GM12878 (cell line): ENCODE measurements at regions not wholly inside any gene's neighbourhood (a gene's known extent, or its start where the extent isn't known, plus 50 kb on each side); places are given as distances from the start of the nearest gene placed in this dataset.

Source experiments
- ETV6 ChIP-seq, 2 experiments: fragments of 450-650 bp in 1 of 2; IDR thresholded peaks in 1 of 2; conservative IDR thresholded peaks in 1 of 2; 2 replicates each; pipeline ENCODE4 v1.6.1; 2014; ENCODE audit warnings: antibody characterized with exemption in 1 of 2, borderline replicate concordance in 1 of 2, low read depth in 1 of 2, mild to moderate bottlenecking in 1 of 2, moderate library complexity in 1 of 2
- FOXM1 ChIP-seq: IDR thresholded peaks from 2 replicates; pipeline ENCODE4 v1.6.1; 2012; ENCODE audit warnings: low read depth, mild to moderate bottlenecking, inconsistent platforms, low read length, moderate library complexity
- MEF2A ChIP-seq: IDR thresholded peaks from 2 replicates; pipeline ENCODE4 v1.6.1; 2011; ENCODE audit warnings: low read depth, mild to moderate bottlenecking, low read length, moderate library complexity; ENCODE audit not compliant: insufficient read depth
- TCF12 ChIP-seq: IDR thresholded peaks from 2 replicates; pipeline ENCODE4 v1.6.1; 2011; ENCODE audit warnings: low read depth, mild to moderate bottlenecking, low read length
- YY1 ChIP-seq: IDR thresholded peaks from 2 replicates; pipeline ENCODE4 v1.6.1; 2011; ENCODE audit warnings: low read depth, mild to moderate bottlenecking, low read length
- TF ChIP-seq, protein P1 (sequence below), 3 experiments: IDR thresholded peaks in 2 of 3; conservative IDR thresholded peaks in 1 of 3; 2 replicates each; pipeline ENCODE4 v1.5.1; 2011; ENCODE audit warnings: low read depth in 3 of 3, low read length in 3 of 3, mild to moderate bottlenecking in 3 of 3, control low read depth in 2 of 3, moderate library complexity in 2 of 3, inconsistent platforms in 1 of 3, mixed read lengths in 1 of 3; ENCODE audit not compliant: control insufficient read depth in 2 of 3, insufficient read depth in 1 of 3; ENCODE audit errors: extremely low read depth in 1 of 3

DNA sequence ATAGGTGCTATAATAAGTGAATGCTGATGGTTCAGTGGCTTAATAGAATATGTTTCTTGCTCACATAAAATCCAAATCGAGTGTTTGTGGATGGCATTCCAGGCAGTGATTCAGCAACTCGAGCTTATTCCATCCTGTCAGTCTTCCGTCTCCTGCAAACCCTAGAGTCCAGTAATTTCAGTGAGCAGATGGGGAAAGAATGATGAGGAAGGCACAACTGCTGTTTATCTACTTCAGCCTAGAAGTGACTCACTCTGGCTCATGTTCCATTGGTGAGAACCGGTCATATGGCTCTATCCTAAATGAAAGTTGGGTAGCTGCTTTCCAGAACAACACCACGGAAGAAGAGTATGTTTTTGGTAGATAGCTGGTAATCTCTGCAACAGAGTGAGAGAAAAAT lies 421.8 kb upstream of the PDE3A start:
- TF ChIP-seq, protein P1, sequence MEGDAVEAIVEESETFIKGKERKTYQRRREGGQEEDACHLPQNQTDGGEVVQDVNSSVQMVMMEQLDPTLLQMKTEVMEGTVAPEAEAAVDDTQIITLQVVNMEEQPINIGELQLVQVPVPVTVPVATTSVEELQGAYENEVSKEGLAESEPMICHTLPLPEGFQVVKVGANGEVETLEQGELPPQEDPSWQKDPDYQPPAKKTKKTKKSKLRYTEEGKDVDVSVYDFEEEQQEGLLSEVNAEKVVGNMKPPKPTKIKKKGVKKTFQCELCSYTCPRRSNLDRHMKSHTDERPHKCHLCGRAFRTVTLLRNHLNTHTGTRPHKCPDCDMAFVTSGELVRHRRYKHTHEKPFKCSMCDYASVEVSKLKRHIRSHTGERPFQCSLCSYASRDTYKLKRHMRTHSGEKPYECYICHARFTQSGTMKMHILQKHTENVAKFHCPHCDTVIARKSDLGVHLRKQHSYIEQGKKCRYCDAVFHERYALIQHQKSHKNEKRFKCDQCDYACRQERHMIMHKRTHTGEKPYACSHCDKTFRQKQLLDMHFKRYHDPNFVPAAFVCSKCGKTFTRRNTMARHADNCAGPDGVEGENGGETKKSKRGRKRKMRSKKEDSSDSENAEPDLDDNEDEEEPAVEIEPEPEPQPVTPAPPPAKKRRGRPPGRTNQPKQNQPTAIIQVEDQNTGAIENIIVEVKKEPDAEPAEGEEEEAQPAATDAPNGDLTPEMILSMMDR (IDR thresholded peaks at IDR 0.05 in 2 of 3, conservative IDR thresholded peaks at IDR 0.05 in 1 of 3; ENCODE audit: control insufficient read depth in 2 of 3, extremely low read depth in 1 of 3, insufficient read depth in 1 of 3, low read depth in 3 of 3, low read length in 3 of 3) = no peak
- no peak for TF ChIP-seq ETV6 (conservative IDR thresholded peaks at IDR 0.05 in 1 of 2, IDR thresholded peaks at IDR 0.05 in 1 of 2; ENCODE audit: borderline replicate concordance in 1 of 2, low read depth in 1 of 2)
- TF ChIP-seq YY1 = no peak
- no peak for TF ChIP-seq FOXM1
- no peak for TF ChIP-seq TCF12
- TF ChIP-seq MEF2A = no peak
